GM19463 (cell line): ENCODE measurements at regions not wholly inside any gene's neighbourhood (a gene's known extent, or its start where the extent isn't known, plus 50 kb on each side); places are given as distances from the start of the nearest gene placed in this dataset.

Experiments used
- ATAC-seq: cut with Tn5 transposase; IDR thresholded peaks from one replicate; pipeline ENCODE4 v1.9.1; 2021; ENCODE audit warnings: mild to moderate bottlenecking, moderate library complexity; ENCODE audit not compliant: unreplicated experiment

DNA sequence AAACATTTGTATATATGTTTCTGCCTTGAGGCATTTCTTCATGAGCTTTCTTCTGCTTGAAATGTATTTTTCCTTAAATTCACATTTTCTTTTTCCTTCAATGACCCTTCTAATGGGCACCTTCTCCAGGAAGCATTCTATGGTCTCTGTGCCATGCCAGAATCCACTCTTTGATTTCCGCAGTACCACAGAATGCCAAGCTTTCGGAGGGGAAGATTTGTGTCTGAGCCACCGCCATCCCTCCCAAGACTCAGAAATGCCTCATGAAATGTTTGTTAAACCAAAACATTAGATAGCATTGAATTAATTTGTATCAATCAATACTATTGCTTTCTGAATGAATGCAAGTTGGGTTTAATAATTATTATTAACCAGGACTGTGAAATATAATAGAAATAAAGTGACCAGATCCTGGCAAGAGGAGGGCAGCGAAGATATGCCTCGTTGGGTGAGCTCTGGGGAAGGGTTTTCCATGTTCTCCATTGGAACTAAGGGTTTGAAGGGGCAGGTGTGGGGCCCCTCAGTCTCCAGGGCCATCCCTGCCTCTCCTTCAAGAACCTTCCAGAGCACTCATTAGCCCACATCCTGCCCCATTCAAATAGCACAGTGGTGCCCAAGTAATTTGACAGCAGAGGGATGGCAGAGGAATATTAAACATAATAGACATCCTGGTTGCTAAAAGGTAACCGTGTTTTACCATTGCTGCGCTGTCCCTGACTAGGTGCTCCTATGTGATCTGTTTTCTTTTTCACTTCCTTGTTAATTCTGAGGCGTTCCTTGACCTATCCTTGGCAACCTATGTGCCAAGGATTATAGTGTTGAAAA lies 189.6 kb downstream of the MYCN start:
- ATAC-seq, result no peak

DNA sequence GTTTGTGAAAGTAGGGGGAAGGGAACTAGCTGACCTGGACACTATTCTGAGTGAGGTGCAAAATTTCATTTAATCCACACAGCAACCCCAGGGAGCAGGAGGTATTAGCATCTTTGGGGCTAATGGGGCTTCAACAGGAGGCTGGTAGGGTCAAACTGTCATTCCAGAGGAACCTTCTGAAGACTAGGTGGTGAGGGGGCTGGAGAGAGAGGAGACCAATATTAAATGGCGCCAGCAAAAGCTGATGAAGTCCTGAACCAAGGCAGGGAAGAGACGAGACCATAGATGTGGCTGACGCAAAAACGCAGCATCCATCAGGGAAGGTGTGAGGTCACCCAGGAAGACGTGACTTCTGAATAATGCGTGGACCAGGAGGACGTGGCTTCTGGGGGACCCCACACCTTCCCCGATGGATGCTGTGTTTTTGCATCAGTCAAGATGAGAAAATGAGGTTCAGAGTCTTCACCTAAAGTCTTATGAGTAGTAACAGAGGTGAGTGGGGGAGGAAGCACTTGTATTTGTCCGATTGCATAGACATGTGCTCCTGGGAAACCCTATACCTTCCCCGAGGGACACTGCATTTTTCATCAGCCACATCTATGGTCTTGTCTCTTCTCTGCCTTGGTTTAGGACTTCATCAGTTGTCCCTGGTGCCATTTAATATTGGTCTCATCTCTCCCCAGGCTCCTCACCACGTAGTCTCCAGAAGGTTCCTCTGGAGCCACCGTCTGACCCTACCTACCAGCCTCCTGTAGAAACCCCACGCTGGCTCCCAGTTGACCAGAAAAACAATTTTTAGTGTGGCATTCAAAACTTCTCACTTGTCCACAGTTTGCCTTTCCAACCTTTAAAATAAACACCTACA lies 188.6 kb downstream of the MYCN start:
- no peak for ATAC-seq

DNA sequence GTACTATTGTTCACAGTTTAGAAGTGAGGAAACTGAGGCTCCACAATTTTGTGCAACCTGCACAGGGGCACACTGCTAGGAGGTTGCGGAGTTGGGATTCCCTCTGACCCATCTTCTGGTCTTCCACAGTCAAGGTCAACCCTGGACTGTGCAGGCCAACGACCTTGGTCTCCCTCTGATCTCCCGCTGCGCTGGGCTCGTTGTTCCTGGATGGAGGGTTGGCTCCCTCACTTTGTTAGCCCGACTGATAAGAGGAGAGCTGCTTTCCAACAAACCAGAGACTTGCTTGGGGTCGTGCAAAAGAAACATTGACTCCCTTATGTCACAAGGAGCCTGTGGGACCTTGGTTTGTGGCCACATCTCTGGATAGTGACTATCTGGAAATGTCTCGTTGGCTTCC lies 187.6 kb downstream of the MYCN start:
- no peak for ATAC-seq

DNA sequence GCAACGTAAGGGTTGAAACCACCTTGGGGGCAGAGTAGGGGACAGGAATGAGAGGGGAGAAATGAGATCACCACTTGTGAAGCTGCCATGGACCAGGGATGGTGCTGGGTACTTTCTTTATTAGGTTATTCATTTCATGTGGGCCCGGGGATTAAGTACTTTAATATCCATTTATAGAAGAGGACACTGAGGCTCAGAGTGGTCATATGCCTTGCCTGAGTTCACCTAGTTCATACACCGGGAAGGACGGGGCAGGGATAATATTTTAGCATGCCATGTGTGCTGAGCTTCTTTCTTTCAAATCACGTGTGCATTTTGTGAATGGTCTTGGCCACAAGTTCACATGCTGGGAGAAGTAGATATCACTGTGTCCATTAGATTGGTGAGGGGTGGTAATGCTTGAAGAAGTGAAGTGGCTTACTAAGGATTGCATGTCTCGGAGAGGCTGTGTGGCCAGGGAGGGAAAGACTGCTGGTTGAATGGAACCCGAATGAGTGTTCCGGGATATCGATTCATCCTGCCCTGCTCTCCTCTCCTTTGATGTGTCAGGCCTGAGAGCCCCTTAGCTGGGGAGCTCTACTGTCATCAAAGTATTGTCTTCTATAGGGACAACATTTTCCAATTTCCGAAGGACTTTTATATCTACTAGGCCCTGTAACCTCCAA lies 187.1 kb downstream of the MYCN start:
- no peak for ATAC-seq

DNA sequence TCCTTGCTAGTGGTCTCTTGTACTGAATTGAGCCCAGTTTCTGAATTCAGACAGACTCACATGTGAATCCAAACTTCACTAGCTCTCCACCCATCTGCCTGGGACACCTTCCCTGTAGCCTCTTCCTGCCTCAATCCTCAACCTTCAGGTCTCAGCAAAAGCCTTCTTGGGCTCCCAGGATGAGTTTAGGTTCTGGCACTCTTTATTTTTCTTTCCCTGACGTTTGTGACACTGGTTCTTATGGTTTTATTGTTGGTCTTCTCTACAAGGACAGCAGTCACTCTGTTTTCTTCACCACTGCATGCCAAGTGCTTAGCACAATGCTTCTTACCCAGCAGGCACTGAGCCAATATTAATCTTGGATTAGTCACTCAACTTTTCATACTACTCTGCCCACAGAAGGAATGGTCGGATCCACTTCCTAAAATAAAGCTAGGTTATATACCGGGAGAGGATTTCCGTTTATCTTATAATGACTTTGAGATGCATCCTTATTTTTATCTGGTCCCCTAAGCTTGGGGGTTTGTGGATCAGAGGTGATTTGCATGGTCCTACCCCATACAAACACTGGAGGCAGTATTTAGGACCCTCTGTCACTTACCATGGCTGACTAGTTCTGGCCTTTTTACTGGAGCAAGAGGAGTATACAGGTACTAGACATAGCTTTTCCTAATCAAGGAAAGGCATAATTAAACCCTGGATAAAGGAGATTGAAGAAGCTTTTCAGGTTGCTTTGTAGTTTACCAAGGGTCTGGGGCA lies 186.3 kb downstream of the MYCN start:
- ATAC-seq, result no peak

DNA sequence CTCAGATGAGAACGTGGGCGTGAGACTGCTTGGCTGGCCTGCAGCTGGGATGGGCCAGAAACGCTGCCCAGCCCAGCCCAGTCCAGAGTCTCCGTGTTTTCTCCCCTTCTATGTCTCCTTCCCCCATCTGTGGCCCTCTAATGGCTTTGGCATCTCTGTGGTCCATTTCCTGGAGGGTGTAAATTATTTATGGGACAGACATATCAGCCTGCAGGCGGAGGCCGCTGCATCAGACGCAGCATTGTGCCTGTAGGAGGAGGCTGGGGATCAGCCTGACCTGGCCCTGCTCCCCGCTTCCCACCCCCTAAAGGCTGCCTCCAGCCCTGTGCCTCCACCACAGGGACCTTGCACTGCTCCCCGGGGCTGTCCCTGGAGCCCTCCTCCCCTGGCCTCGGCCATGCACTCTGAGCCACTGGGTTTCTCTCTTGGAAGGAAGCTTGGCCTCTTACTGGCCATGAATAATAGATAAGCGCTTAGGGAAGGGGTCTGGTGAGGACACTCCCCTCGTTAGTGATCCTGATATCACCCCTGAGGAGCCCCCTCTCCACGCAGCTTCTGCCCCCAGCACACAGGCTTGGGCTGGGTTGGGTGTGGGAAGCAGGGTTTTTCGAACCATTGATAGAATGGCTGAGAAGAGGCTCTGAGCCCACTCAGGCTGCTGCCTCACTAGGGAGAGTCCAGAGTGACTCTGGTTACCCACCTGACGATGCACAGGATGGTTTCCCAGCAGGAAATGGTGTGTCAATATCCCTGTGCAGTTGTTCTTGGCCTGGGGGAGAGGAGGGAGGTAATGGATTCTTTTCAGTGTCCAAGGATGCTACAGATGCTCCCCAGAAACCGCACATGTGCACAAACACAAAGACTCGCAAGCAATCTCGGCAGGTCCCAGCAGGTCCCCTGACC lies 185.5 kb downstream of the MYCN start:
- no peak for ATAC-seq

DNA sequence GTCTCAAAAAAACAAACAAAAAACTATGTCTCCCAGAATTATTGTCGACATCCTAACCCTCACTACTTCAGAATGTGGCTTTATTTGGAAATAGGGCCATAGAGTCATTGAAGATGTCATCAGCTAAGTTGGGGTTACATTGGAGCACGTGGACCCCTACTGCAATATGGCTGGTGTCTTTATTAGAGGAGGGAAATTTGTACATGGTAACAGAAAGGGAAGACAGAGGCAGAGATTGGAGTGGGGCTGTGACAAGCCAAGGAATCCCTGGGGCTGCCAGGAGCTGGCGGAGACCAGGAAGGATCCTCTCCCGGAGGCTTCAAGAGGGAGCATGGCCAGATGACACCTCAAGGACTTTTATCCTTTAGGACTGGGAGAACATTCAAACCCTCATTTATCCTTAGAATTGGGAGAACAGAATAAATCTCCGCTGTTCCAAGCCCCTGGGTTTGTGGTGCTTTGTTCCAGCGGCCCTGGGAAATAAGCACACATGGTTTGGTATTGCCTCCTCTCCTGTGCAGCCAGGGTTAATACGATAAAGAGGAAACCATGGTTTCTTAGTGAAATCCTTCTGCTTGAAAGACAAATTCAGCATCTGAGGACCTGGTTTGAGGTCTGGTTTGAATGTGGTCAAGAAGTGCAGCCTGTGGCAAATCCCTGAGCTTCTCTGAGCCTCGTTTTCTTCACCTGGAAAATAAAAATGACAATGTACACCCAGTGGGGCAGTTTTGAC lies 184.7 kb downstream of the MYCN start:
- no peak for ATAC-seq

DNA sequence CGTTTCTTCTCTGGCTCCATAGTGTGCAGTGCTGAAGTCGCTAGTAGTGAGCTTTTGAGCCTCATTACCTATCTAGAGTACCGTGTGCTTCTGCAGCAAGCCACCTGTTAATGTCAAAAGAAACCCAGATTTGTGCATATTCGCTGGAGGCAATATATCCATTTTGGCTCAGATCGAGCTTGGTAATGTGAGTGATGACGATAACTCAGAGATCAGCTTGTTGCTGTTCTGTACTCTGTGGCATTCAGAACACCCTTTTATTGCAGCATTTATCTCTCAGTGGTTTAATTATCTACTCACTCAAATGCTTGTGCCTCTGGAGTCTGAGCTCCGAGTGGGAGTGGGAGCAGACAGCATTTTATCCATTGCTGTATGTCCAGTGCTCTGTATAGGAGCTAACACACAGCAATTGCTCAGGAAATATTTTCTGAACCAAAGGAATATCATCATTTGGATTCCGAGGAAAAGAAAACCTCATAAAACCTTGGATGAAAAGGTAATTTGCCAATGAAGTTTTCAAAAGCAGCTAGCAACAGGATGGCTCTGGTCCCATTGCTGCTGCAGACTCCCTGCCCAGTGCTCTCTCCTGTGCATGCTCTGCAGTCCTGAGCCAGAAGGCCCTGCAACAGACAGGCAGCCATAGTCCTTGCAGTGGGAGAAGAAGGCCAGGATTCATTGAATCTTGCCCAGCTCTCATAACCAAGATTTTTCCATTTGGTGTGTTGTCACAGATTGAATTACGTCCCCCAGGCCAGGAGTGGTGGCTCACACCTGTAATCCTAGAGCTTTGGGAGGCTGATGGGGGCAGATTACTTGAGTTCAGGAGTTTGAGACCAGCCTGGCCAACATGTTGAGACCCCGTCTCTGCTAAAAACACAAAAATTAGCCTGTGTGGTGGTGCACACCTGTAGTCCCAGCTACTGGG lies 183.8 kb downstream of the MYCN start:
- ATAC-seq, result no peak

DNA sequence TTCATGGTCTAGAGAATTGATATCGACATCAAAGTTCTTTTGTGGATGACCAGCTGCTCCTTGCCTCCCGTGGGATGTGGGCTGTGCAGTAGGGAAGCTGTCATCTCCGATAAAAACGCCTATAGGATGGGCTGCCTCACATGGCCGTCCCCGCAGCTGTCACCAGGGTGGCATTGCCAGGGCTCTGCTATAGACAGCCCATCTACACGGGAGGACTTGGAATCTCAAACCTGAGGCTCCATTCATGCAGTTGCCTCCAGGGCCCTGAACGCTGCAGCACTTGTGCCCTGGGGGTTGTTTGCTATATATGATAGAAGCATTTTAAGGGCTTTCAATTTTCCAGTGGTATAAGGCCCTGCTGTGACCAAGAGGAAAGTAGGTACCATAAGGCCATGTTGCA lies 183.1 kb downstream of the MYCN start:
- no peak for ATAC-seq

DNA sequence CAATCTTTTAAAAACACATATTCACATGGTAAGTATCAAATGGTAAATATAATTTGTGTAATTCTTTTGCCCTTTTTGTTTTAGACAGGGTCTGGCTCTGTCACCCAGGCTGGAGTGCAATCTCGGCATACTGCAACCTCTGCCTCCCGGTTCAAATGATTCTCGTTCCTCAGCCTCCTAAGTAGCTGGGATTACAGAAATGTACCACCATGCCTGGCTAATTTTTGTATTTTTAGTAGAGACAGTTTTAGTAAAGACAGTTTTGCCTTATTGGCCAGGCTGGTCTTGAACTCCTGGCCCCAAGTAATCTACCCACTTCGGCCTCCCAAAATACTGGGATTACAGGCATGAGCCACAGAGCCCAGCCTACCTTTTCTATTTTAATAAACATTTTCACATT lies 182.2 kb downstream of the MYCN start:
- no peak for ATAC-seq

DNA sequence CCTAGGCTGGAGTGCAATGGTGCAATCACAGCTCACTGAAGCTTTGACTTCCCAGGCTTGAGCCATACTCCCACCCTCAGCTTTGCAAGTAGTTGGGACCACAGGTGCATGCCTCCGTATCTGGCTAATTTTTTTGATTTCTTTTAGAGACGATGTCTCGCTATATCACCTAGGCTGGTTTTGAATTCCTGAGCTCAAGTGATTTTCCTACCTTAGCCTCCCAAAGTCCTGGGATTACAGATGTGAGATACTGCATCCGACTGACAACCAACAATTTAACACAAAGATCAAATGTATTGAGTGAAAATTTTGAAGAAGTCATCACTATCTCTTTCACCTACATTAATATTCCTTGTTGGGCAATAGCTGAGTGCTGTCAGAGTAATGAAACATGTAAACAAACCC lies 181.6 kb downstream of the MYCN start:
- ATAC-seq, result no peak

DNA sequence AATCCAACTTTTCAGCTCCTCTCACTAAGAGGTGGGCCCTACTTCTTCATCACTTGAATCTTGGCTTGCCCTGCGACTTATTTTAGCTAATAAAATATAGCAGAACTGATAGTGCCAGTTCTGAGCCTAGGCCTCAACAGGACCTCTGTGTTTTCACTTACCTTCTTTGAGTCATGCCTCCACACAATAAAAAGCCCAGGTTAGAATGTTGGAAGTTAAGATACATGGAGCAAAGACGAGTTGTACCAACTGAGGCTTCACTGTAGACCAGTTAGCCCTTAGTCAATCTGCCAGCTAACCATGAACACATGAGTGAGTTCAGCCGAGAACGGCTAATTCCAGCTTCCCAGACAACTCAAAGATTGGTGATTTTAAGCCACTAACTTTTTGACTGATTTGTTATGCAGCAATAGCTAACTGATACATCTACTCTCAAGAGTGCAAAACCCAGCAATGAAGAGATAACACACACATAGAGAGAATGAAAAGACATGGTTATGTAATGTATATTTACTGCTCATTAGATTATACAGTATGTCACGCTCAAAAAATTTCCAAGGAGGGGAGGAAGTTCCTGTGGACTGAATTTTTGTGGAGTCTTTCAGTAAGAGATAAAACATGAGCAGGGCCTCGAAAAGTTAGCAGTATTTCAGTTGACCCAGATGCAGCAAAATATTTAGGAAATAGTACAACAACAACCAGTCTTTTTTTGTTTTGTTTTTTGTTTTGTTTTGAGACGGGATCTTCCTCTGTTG lies 181.1 kb downstream of the MYCN start:
- ATAC-seq, result no peak

DNA sequence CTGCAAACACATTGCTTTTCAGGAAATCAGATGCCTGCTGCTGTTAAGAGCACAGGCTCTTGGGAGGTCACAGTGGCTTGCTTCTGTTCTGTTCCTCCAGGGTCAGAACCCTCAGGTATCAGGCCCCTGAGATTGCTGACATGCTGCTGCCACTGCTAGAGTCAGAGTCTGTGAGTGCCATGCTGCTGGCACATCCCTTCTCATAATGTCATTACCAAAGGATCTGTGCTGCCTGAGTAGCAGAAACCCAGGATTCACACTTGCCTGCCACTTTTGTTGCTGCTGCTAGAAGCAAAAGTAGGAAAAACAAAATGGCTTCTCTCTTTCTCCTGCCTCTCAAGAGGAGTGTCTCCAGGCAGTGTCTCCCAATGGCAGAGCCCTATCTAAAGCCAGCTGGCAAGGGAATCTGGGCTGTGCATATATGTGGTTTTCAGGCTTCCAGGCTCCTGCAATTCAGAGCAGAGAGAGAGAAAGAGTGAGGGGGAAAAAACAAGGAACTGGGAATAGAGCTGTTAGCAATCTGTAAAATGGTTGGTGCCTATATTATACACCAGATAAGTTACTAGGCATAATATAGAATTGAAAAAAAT lies 180.3 kb downstream of the MYCN start:
- ATAC-seq, result no peak

DNA sequence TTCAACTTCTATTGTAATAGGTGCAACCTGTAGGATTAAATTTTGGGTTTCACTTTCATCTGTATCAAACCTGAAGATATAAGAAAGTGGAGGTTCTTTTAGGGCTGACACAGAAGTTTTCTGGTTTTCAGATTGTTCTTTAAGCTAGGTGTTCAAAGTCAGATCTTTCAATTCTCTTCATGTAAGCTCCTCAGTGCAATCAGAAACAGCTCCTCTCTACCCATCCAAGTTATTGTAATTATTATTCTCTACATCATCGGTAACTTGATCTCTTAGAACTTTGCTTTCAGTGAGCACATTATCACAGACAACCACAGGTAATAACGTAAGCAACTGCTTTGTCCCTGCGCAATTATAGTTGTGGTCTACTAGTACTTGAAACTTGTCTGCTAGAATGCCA lies 179.4 kb downstream of the MYCN start:
- ATAC-seq, result no peak

DNA sequence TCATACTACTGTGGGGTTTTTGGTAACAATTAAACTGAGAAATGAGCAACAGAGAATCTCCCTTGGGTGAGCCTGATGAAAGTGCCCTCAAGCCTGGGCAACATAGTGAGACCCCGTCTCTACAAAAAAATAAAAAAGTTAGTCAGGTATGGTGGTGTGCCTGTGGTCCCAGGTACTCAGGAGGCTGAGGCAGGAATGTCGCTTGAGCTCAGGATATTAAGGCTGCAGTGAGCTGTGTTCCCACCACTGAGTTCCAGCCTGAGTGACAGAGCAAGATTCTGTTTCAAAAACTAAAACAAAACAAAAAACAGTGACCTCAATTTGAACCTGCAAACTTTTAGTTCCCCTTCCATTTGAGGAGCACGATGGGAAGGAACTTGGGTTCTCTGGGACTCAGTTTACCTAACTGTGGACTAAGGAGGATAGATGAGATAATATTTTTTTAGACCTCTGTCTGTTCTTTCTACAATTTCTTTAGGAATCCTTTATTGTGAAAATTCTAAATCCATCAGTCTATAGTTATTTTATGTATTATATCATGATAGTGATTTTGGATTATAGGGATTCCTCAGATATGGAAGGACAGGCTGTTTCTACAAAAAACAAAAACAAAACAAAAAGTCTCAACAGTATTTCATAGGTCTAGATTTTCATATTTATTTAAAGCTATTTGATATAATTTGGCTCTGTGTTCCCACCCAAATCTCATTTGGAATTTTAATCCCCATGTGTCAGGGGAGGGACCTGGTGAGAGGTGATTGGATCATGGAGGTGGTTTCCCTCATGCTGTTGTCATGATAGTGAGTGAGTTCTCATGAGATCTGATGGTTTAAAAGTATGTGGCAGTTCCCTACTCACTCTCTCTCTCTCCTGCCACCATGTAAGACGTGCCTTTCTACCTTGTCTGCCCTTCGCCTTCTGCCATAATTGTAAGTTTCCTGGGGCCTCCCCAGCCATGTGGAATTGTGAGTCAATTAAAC lies 178.6 kb downstream of the MYCN start:
- ATAC-seq, result no peak
